Mucosa of gallbladder (tissue), 1 donor: ENCODE measurements at regions not wholly inside any gene's neighbourhood (a gene's known extent, or its start where the extent isn't known, plus 50 kb on each side); places are given as distances from the start of the nearest gene placed in this dataset.

Experiments
- DNase-seq: peaks from one replicate; pipeline ENCODE4 v3.0.0-alpha.2; 2020; ENCODE audit warnings: low spot score
- donor health status: DM: no; HTN: no; CAD: no.

GRCh38 chr10:131689016-131689415 is 211.8 kb upstream of the PPP2R2D start:
- DNase-seq: no peak

GRCh38 chr10:131689486-131689885 is 211.3 kb upstream of the PPP2R2D start:
- no peak for DNase-seq

DNA sequence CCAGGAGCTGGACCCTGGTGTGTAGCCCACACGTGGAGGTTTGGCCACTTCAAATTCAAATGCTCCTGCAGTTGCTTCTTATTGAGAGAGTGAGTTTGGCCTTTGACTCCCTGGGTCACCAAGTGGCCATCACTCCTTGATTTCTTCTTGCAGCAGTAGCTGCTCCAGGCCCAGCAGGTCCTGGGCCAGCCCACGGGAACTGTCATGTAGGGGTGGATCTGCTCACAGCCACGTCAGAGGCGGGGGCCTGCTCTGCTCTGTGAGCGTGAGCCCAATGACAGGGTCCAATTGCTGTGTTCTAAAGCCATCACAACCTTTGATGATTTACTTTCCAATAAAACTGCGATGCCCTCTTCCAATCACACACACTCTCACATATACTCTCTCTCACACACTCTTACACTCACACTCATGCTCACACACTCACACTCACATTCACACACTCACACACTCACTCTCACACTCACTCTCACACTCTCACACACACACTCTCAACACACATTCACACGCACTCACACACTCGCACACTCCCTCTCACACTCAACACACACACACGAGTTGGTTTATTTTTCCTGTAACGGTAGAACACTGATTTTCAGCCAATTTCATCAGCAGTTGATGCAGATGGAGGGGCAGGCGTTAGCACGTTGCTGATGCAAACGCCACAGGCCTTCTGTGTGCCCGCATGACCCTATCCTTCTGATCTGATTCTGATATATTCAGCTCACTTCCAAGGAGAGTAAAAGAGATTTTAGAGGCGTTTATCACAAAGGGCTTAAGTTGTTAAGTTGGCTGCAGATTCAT is 210.7 kb upstream of the PPP2R2D start:
- DNase-seq: no peak

DNA sequence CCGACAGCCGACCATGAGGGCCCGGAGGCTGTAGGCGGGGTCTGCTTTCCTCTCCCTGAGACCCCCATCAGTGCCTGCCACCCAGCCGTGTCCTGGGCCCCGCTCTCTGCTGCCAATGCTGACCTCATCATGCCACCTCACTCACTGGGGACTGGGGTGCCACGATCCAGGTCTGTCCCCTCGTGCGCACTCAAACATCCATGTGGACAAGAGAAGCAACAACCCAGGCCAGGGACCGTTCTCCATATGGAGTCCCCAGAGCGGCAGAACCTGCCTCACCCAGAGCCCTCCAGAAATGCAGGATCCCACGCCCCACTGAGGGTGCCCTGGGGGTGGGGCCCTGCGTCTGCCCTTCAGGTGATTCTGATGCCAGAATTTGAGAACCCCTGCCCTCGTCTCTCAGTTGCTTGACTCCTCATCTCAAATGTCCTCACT is 210.0 kb upstream of the PPP2R2D start:
- DNase-seq: no peak

DNA sequence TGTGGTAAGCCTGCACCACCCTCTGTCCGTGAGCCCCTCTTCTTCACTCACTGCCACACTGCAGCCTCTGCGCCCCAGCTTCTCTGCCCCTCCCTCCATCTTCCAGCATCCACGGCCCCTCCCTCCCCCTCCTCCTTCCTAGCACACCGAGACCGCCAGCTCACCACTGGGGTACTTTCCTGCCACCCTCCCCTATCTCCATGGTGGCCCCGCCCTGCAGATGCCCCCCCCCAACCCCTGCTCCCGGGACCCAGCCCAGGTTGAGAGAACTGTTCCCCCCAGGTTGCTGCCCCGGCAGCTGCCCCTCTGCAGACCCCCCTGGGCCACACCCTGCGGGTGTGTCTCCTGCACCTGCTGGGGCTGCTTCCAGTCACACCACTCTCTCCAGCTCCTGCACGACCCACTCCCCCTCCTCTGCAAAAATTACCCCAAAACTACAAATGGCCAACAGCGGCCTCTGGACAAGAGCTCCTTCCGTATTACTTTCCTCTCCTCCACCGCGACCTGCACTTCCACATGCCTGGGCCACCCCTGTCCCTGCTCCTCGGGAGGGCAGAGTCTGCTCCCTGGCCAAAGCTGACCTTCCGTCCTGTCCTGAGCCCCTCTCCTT is 209.2 kb upstream of the PPP2R2D start:
- DNase-seq: no peak

DNA sequence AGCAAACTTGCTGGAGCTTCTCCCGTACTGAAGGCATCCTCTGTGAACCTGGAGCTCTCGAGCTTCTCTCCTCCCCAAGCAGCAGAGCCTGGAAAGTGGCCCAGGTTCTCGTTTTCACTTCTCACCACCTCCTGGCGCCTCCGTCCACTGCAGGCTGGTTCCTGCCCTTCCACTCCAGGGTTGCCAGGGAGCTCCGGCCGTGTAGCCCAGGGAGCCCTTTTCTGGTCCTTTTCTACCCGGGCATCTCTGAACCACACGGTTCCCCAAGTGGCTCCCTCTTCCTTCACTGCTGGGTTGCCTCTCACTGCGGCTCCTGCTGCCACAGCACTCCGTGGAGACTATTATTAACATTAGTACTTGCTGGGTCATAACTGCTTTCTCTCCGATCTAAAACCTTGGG is 208.6 kb upstream of the PPP2R2D start:
- DNase-seq: no peak

GRCh38 chr10:131692686-131693334 is 208.0 kb upstream of the PPP2R2D start:
- no peak for DNase-seq

GRCh38 chr10:131693766-131694165 is 207.0 kb upstream of the PPP2R2D start:
- DNase-seq: no peak

GRCh38 chr10:131694168-131694780 is 206.5 kb upstream of the PPP2R2D start:
- DNase-seq: no peak

DNA sequence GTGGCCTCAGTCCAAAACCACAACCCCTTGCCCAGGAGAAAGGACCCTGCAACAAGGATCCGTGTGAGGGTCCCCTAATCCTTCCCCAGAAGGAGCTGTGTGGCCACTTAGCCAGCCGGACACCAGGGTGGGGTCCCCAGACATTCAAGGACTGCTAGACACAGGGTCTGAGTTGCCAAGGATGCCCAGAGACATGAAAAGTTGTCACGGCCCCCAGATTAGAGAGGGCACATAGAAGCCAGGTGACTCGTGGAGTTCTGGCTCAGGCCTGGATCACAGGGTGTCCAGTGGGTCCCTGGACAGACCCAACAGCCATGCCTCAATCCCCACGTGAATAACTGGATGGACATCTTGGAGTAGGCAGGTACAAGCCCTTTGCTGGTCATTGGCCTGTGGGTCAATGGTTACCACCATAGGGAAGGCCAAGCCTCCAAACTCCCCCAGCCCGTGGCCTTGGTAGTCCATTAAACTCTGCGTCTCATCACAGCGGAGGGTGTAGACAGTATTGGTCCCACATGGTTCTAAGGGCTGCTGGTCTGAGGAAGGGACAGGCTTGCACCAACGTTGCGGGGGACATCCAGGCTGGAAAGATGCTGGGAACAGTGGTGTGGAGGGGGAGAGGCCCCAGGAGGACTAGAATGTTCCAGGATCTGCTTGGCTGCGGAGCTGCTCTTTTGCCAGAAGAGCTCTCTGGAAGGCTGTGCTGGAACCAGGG is 205.9 kb upstream of the PPP2R2D start:
- DNase-seq: no peak

GRCh38 chr10:131695496-131696165 is 205.2 kb upstream of the PPP2R2D start:
- DNase-seq: no peak

- no peak for DNase-seq
These were observed 203.2 kb upstream of the PPP2R2D start for GRCh38 chr10:131697476-131698128.

DNA sequence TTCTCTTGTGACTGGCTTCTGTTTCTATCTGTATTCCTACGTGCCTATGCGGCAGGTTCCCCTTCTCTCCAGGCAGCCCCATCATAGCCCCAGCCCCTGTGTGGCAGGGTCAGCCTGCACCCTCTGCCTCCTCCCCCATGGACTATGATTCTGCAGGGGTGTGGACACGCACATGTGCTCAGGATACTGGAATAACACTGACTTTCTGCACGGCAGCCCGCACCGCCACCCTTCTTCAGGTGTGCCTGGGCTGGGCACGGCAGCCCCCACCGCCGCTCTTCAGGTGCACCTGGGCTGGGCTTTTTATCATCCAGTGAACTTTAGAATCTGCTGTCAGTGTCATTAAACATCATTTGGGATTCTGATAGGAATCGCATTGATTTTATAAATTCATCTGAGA is 202.6 kb upstream of the PPP2R2D start:
- DNase-seq: no peak

GRCh38 chr10:131698986-131699385 is 201.8 kb upstream of the PPP2R2D start:
- DNase-seq: no peak

- DNase-seq: no peak
These were observed 200.8 kb upstream of the PPP2R2D start for GRCh38 chr10:131700032-131700431.

DNA sequence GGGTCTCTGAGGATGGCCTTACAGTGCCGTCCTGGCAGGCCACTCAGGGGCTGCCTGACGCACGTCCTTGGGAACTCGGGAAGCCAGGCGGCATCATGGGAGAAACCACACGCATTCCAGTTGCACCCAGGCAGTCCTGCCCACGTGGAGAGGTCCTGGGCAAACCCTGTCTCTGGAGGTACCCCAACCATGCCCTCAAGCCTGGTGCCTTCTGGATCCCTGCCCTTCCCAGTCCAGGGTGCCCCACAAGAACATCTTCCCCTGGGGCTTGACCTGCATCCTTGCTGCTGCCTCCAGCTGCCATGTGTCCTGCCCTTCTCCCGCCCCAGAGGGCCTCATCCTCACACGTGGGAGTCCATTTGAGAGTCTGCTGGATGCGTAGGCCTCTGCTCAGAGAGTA is 200.3 kb upstream of the PPP2R2D start:
- DNase-seq: no peak

- DNase-seq: no peak
These were observed 199.5 kb upstream of the PPP2R2D start for GRCh38 chr10:131701131-131701947.

- DNase-seq: no peak
These were observed 198.1 kb upstream of the PPP2R2D start for GRCh38 chr10:131702531-131703356.

GRCh38 chr10:131703541-131703940 is 197.3 kb upstream of the PPP2R2D start:
- no peak for DNase-seq
